Mammary epithelial cell (primary cell): ENCODE measurements at regions not wholly inside any gene's neighbourhood (a gene's known extent, or its start where the extent isn't known, plus 50 kb on each side); places are given as distances from the start of the nearest gene placed in this dataset.

Experiments
- CTCF ChIP-seq, 2 donors: IDR thresholded peaks in 1 of 2; conservative IDR thresholded peaks in 1 of 2; 2 replicates each; pipeline ENCODE4 v1.5.1; 2011 to 2012; ENCODE audit warnings: inconsistent platforms in 2 of 2, low read length in 2 of 2, mild to moderate bottlenecking in 2 of 2, control low read depth in 1 of 2, low read depth in 1 of 2; ENCODE audit not compliant: insufficient read depth in 1 of 2; ENCODE audit errors: extremely low read depth in 1 of 2
- EZH2 ChIP-seq: IDR thresholded peaks from 2 replicates; pipeline ENCODE4 v1.6.1; 2012; ENCODE audit warnings: low read length, inconsistent platforms, borderline replicate concordance

- no peak for TF ChIP-seq EZH2
- TF ChIP-seq CTCF (conservative IDR thresholded peaks at IDR 0.05 in 1 of 2, IDR thresholded peaks at IDR 0.05 in 1 of 2; ENCODE audit: extremely low read depth in 1 of 2, insufficient read depth in 1 of 2, low read depth in 1 of 2, low read length in 2 of 2): no peak
These were observed 444.8 kb downstream of the MAT2B start for GRCh38 chr5:163950248-163950647.
